HG02610 (cell line): ENCODE measurements at regions not wholly inside any gene's neighbourhood (a gene's known extent, or its start where the extent isn't known, plus 50 kb on each side); places are given as distances from the start of the nearest gene placed in this dataset.
A peak's percentile ranks its signal among the peaks of the same experiment; 100 is the strongest.

Experiments used
- ATAC-seq: cut with Tn5 transposase; IDR thresholded peaks from one replicate; pipeline ENCODE4 v1.9.1; 2021; ENCODE audit warnings: mild to moderate bottlenecking, moderate library complexity; ENCODE audit not compliant: unreplicated experiment

DNA sequence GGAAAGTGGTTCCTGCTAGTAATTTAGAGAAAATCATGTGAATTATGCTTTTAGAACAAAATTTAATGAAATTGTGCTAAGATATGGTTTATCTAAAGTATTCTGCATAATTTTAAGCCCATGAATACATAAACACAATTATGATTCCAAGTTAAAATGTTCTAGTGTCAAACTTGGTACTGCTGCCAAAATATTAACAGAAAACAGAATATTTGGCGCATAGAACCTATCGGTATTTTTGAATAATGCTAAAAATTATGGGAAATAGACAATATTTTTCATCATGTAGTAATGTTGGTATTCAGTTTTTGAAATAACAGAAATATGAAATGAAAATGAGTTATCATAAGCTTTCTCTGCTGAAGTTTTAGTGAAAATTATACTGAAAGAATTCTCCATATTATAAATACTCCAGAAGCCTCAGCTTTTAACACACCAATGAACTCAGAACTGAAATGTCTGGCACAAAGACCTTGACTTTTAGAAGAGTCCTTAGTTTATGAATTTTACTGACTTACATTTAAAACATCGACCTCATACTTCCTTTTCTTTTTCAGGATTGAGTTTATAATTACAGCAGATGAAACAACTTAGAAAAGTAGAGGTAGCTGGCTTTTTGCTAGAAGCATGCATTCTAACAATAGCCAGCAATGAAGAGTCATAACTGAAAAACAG, 1192.3 kb upstream of the GJE1 start:
- ATAC-seq: no peak

DNA sequence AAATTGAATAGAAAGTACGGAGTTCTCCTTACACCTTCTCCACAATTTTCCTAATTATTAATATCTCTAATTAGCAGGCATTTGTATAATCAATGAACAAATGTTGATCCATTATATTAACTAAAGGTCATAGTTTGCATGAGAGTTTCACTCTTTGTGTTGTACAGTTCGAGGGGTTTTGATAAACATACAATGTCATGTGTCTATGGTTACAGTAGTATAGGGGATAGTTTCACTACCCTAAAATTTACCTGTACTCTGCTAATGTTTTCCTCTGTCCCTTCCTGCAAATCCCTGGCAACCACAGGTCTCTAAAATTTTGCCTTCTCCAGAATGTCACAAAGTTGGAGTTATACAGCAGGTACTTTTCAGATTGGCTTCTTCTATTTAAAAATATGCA, 1199.8 kb upstream of the GJE1 start:
- ATAC-seq: no peak

DNA sequence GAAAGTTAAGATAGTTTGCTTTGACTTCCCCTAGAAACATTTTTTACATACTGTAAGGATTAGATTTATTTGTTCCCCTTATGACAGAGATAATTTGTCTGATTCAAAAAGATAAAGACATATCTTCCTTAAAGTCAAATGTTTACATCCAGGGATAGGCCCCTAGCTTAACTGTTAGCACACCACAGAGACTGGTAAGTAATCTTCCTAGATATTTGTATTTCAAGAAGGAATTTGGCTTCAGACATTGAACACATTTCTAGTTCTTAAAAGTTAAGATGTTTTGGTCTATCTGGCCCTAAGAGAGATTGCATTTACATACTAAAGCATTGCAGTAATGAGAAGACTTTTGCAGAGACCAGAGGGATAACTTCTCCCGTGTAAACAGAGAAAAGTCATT, 1201.1 kb upstream of the GJE1 start:
- no peak for ATAC-seq

DNA sequence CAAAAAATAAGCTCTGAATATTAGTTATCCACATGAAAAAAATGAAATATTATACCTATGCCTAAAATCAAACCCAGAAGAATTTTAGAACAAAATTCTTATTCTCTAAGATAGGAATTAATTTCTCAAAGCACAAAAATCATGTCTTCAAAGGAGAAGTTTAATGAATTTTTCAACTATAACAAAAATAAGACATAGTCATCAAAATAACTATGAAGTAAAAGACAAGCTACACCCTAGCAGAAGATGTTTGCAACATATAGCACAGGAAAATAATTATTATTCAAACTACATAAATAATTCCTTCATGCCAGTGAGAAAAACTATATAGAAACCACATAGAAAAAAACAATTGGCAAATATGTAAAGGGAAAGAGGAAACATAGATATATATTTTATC, 1203.6 kb upstream of the GJE1 start:
- ATAC-seq: no peak

DNA sequence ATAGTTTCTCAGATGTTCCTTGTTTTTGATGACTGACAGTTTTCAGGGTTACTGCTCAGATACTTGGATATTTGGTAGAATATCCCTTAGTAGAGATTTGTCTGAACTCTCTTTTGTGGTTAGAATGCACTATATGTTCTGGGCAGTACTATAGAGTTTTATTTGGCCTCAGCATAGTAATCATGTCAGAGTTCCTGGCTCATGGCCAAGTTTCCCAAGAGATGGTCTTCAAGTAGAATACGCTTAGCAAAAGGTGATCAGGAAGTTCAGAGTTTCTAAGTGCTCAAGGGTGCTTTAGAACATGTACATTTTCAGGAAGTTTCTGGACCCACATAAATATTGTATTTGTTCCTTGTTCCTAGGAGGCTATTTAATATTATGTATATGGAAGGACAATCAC, 1209.7 kb upstream of the GJE1 start:
- no peak for ATAC-seq

DNA sequence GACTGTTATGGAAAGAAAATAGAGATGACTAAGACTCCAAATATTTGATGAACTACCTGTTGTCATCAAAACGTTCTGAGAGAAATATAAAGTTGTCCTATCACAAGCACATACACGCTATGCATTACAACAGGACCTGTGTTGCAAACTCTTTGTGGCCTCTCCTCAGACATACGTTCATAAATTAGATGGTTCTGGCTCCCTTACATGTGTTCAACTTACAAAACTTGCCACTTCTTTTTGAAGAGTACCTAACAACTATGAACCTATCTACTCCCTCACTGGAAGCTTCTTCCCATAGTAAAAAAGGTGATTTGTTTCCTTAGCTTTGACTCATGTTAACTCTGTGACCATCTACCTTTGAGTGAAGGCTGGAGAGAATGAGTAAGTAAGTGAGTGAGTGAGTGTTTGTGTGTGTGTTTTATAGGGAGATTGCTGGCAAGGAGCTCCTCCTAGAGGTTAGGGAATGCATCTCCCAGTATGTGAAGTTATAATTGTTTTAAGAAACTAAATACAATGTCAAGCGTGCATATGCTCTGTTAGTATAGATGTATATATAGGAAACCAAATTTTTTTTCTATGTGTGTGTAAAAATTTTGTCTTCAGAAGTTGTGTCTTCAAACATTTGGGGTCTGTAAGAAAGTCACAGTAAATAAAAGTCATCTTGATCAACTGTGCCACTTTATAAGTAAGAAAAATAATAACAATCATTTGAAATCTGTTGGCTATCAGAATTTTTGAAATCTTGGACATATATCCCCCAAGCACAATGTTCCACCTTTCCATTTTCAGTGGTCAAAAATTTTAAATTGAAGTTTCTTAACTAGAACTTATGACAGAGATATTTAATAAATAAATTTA, 1211.1 kb upstream of the GJE1 start:
- peak; percentile 88 for ATAC-seq

DNA sequence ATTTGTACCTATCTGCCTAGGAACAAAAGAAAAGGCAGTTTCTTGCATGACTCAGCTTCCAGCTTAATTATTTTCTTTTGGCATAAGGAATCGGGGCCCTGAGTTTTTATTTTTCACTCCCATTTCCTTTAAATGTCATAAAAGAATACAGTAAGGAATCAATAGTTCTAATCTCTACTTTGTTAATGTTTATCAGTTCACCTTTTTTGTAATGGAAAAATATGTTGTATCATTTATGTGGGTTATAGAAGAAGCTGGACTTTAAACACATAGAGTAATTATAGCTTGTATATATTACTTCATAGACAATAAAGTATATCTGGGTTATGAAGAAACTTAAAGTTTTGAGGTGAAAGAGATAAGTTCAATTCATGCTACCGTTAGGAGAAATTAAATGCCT, 1214.8 kb upstream of the GJE1 start:
- no peak for ATAC-seq

DNA sequence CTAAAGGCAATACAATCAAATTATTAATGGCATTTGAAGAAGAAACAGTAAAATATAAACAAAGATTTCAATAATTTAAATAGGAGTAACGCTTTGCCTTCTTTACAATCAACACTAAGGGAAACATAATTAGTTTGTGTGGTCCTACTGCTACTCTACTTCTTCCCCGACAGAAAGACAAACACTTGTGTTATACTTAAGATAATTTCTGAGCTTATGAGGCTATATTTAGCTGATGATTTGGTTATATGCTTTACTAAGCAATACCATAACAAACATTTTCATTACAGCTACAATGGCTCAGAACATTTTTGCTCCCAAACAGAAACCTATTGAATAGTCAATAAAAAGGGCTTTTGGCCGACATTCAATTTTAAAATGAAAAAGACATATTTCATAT, 1217.2 kb upstream of the GJE1 start:
- no peak for ATAC-seq

DNA sequence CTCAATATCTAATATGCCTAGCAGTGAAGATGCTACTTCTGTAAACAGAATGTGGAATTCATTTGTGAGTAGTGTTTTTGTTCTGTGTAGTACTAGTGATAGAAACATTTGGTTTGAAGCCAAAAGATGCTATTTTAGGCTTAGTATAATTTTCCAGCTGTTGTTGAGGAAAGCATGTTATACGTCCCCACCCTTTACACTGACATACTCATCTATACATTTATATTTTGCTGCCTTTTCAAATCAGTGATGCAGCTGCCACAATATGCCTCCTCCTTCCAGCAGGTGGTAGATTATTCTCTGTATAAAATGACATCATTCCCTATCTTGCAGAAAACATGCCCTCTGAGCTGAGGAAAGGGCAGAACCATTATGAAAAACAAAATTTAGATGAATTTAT, 1217.6 kb upstream of the GJE1 start:
- ATAC-seq: no peak

DNA sequence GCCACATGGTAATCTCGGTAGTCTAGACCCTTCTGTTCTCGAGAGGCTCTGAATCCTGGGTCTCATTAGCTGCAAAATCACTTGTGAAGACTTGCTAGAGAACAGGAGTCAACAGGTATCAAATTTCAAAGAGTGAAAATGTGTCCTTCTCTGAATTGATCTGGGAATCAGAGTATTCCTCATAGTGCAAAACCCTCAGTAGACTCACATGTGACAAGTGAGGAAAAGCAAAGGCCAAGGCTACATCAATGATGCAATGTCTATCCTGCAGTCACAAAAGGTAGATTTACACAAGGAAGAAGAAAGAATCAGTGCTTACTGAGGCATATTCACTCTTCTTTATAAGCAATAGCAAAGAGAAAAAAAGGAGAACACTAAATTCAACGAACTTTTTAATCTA, 1220.0 kb upstream of the GJE1 start:
- ATAC-seq: no peak

DNA sequence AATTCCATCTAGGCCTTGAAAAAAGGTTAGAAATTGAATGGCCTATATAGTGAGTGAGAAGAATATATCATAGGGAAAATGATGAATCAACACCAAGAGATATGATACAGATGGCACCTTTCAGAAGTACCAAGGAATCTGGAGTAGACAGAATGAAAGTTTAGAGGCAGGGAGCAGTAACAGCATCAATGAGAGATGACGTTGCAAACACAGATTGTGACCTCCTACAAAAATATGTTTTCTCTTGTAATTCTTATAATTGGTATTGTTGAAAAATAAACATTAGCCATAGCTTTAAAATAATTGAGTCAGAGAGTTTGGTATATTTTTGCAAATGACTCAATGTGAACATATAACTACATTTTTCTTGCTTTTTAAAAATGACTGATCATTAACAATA, 1223.1 kb upstream of the GJE1 start:
- no peak for ATAC-seq

DNA sequence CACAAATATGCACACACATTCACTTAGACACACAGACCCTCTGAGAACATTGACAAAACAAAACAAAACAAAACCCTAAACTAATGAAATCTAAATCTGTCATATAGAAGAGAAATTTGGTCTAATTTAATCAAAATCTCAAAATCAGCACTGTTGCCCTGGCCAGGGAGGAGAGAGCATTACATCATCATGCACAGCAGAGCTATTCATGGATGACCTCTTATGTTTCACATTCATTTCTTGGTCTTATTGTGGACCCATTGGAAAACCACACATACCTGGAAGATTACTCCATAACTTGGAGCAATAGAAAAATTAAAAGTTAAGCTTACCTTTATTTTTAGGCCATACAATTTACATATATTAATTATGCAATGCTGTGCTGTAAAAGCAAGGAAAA, 1223.6 kb upstream of the GJE1 start:
- no peak for ATAC-seq

DNA sequence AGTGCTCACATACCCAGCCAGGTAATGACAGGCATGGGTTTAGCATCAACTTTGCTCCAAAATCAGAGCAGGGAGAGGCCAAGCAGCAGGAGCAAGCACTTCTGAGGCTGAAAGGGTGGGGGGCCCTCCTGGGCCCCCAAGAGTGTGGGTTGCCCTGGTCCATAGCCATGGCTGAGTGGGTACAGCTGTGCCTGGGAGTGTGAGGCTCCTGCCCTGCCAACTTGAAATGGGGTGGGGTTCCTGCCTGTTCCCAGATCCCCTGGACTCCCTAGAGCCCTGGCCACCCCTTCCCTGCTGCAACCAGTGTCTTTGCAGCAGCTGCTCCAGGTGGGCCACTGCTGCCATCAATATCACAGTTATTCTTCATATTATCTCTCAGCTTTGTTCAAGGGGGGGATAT, 1224.2 kb upstream of the GJE1 start:
- no peak for ATAC-seq

DNA sequence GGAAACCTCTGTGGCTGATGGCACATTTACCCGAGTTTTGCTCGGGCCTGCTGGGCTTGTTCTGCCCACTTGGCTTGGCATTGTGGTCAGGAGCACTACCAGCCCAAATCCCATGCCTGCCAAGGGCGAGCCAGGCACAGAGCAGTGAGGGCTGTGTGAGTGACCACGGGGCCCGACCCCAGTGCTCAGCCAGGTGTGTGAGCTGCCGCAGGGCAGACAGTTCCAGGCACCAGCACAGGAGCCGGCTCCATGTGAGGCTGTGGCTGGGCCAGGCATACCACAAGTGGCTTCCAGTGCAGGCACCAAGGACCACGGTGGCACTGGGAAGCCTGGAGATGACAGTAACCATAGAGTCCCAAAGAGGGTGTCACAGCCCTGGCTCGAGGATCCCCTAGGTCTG, 1225.5 kb upstream of the GJE1 start:
- ATAC-seq: no peak

DNA sequence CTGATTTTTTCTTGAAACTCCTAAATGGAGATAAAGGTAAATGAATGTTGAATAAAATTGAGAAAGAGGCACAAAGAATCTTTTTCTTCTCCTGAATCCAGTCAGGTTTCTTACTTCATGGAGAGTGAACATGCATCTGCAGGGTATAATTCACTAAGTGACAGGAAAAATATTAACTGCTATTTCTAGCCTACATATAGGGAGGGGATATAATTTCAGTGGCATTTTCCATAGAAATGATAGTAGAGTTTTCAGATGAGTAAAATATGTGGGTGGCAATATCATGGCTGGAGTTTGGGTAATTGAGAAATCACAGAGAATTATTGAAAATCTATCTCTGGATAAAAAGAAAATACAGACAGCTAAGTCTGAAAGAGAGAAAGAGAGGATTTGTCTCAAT, 1227.0 kb upstream of the GJE1 start:
- no peak for ATAC-seq

DNA sequence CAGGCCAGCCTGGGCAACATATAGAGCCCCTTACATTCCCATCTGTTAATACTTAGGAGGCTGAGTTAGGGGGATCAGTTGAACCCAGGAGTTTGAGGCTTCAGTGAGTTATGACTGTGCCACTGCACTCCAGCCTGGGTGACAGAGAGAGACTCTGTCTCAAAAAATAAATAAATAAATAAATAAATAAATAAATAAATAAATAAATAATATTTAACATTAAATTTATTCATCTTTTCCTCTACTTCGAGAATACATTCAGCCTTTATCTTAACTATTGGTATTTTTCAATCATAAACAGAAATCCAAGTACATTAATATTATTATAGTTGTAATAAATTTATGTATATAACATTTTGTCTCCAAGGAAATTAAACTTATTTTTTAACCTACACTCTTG, 1227.7 kb upstream of the GJE1 start:
- no peak for ATAC-seq

DNA sequence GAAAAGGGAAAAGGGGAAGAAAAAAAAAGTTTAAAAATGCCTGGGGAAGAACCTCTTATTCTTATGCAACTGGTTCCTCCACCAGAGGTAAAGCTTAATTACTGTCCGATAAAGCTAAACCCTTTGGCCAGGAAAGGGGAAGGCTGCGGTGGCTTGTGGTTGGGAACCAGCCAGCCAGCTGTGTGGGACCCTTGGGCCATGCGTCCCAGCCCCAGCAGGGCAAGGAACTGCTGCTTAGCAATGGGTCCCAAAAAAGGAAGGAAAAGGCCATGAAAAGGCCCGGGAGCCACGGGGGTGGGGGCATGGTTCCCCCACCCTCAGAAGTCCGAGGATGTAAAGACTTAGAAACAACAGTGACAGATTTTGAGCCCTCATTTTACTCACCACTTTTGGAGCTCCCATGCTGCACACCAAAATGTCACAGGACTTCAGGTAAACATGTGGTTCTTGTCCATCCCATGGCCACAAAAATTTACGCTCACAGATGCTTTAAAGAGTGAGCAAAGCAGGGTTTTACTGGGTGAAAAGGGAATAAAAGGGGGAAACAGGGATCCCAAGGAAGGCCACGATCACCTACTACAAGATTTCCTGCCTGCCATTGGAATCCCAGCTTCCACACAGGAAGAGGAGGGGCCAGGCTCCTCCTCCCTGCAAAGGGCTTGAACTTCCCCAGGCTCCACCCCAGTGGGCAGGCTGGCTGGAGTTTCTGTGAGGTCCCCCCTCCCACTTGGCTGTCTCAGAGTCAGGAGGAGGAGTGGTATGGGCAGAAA, 1234.7 kb upstream of the GJE1 start:
- no peak for ATAC-seq

DNA sequence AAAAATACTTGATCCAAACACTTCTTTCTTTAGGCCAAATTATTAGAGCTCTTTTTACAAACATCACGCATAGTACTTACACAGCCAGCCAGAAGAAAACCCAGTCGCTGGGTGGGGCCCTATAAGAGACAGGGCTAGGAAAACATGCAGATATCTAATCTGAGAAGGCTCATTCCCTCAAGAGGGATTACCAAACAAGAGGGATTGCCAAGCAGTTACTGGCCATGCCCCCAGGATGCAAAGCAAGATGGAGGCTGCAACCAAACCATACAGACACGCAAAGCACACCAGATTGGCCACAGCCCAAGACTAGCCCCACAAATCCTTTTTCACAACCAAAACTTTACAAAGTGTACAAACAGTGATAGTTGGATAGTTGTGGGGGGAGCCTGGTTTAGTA, 1235.4 kb upstream of the GJE1 start:
- no peak for ATAC-seq

DNA sequence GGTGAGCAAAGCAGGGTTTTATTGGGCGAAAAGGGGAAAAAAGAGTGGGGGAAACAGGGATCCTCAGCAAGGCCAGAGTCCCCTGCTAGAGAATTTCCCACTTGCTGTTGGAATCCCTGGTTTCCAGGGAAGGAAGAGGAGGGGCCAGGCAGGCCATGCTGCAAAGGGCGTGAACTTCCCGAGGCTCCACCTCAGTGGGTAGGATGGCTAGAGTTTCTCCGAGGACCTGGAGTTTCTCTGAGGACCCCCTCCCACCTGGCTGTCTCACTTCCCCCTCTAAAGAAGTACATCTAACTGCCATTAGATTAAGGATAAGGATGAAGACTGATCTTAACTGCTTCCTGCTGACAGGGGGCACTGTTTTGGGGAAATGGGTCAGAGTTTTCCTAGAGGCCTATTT, 1239.3 kb upstream of the GJE1 start:
- ATAC-seq: no peak

DNA sequence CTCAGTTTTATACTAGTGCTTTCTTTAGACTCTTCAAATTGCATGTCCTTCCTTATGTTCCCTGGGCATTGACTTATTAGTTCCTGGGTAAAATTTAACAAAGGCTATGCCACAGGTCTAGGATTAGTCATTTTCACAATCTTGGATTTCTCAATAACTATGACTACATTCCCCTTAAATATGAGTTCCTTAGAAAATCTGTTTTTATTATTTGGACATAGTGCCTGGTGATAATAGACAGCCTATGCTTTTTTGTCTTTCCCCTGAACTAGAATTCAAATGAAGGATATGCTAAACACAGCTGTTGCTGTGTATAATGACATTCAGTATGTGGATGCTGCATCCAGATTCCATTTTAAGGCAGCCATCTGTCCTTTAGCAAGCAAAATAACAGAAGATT, 1252.8 kb upstream of the GJE1 start:
- no peak for ATAC-seq

DNA sequence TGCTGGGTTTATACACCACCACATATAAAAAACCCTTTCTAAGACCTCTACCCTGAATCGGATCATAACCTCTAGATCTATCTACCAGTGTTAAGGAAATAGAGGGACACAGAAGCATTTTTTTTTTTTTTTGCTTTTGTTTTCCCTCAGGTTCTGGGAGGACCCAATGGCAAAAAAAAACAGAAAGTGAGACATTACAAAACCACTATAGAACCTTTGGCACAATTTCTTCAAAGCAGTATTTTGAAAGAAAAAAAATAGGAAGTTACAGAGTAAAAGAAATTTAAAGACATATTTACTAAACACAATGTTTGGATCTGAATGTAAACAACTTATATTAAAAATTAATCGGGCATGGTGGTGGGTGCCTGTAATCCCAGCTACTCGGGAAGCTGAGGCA, 1258.7 kb upstream of the GJE1 start:
- no peak for ATAC-seq

DNA sequence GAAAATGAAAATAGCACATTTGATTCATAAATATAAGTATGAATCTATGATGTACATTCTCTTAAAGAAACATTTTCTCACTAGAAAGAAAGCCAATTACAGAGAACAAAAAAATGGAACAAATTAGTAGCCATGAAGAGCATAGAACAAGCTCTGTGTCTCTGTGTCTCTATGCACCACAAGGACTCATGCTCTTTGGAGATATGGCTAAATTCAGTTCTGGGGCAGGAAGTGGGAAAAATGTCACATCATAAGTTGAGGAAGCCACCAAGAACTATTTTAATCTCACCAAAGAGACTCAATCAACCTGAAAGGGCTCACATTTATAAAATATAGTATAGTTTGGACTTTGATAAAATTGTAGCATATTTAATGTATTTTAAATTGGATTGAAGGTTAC, 1259.8 kb upstream of the GJE1 start:
- no peak for ATAC-seq
